ENCODE measurements at regions not wholly inside any gene's neighbourhood (a gene's known extent, or its start where the extent isn't known, plus 50 kb on each side); places are given as distances from the start of the nearest gene placed in this dataset.
"Not testable (repeated sequence)": the region's sequence is repeated elsewhere in the genome, so short reads cannot be mapped to it uniquely, and the experiment has no call there.

- in situ Hi-C loops (cut with MboI; ENCODE audit: low pct_unique_long_range_greater_than_20kb, low sequenced_read_pairs), result loop anchor here (25.0 kb wide), 2 partner anchors 279 to 654 kb away; partner anchors contain the start of gene ACBD6
- peak; percentile 81 for DNase-seq
Observed at GRCh38 chr1:181166377-181167196, 78.1 kb downstream of the IER5 start.

- in situ Hi-C loops (cut with MboI; ENCODE audit: low pct_unique_long_range_greater_than_20kb, low sequenced_read_pairs), result loop anchor here (25.0 kb wide), 2 partner anchors 282 to 657 kb away; partner anchors contain the start of gene ACBD6
Observed at GRCh38 chr1:181169281-181169865, 80.9 kb downstream of the IER5 start.

GRCh38 chr1:181170194-181170593 lies 81.7 kb downstream of the IER5 start:
- DNase-seq, result no peak
- in situ Hi-C loops (cut with MboI; ENCODE audit: low pct_unique_long_range_greater_than_20kb, low sequenced_read_pairs), result loop anchor here (25.0 kb wide), 2 partner anchors 283 to 658 kb away; partner anchors contain the start of gene ACBD6

More at GRCh38 chr1:181169281-181169865, 80.9 kb downstream of the IER5 start:
- DNase-seq, result no peak

GRCh38 chr1:181172082-181172481 lies 83.6 kb downstream of the IER5 start:
- in situ Hi-C loops (cut with MboI; ENCODE audit: low pct_unique_long_range_greater_than_20kb, low sequenced_read_pairs), result loop anchor here (25.0 kb wide), 2 partner anchors 285 to 660 kb away; partner anchors contain the start of gene ACBD6
- no peak for DNase-seq

DNA sequence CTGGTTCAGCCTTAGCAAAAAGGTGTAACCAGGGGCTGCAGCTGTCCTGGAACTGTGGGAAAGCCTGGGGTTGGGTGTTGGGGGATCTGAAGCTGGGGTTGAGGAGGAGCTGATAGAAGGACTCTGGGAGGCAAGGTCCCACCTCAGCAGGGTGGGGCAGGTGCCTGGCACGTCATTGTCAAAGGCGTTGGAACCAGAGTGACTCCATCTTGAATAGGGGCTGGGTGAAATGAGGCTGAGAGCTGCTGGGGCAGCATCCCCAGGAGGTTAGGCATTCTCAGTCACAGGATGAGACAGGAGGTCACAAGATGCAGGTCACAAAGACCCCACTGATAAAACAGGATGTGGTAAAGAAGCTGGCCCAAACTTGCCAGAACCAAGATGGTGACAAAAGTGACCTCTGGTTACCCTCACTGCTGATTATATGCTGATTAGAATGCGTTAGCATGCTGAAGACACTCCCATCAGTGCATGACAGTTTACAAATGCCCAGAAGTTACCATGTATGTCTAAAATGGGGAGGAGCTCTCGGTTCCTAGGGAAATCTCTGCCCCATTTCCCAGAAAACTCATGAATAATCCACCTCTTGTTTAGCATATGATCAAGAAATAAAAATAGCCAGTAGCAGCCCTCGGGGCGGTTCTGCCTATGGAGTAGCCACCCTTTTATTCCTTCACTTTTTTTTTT lies 85.4 kb downstream of the IER5 start:
- in situ Hi-C loops (cut with MboI; ENCODE audit: low pct_unique_long_range_greater_than_20kb, low sequenced_read_pairs), result loop anchor here (25.0 kb wide), 2 partner anchors 287 to 662 kb away; partner anchors contain the start of gene ACBD6
- no peak for DNase-seq

GRCh38 chr1:181174861-181175260 lies 86.4 kb downstream of the IER5 start:
- in situ Hi-C loops (cut with MboI; ENCODE audit: low pct_unique_long_range_greater_than_20kb, low sequenced_read_pairs), result loop anchor here (25.0 kb wide), 2 partner anchors 288 to 663 kb away; partner anchors contain the start of gene ACBD6
- no peak for DNase-seq

- DNase-seq, result no peak
- in situ Hi-C loops (cut with MboI; ENCODE audit: low pct_unique_long_range_greater_than_20kb, low sequenced_read_pairs), result no loop called here
Observed at GRCh38 chr1:181175356-181175910, 86.9 kb downstream of the IER5 start.

GRCh38 chr1:181175955-181176354 lies 87.5 kb downstream of the IER5 start:
- DNase-seq, result no peak
- in situ Hi-C loops (cut with MboI; ENCODE audit: low pct_unique_long_range_greater_than_20kb, low sequenced_read_pairs), result no loop called here

- DNase-seq, result no peak
- in situ Hi-C loops (cut with MboI; ENCODE audit: low pct_unique_long_range_greater_than_20kb, low sequenced_read_pairs), result no loop called here
Observed at GRCh38 chr1:181178241-181178879, 89.9 kb downstream of the IER5 start.

DNA sequence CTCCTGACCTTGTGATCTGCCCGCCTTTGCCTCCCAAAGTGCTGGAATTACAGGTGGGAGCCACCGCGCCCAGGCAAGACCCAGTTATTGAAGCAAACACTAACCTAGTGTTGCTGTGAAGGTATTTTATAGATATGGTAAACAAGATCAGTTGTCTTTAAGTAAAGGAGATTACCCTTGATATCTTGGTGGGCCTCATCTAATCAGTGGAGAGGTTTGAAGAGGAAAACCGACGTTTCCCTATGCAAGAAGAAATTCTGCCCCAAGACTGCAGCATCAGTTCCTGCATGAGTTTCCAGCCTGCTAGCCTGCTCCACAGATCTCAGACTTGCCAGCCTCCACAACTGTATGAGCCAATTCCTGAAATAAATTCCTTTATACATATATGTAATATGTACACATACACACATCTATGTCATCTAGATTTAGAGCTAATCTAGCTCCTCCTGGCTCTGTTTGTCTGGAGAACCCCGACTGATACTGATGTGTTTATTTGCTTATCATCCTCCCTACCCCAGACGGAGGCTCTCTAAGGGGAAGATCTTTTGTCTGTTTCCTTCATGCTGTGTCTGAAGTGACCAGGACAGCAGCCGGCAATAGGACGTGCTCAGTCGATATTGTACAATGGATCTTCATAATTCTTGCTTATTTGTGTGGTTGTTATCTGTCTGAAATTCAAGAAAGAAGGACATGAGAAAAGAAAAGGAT lies 90.9 kb downstream of the IER5 start:
- in situ Hi-C loops (cut with MboI; ENCODE audit: low pct_unique_long_range_greater_than_20kb, low sequenced_read_pairs), result no loop called here
- DNase-seq, result no peak

GRCh38 chr1:181179987-181180365 lies 91.5 kb downstream of the IER5 start:
- in situ Hi-C loops (cut with MboI; ENCODE audit: low pct_unique_long_range_greater_than_20kb, low sequenced_read_pairs), result loop anchor here (10.0 kb wide), 1 partner anchor 235 kb away; no protein-coding TSS in a partner anchor

DNA sequence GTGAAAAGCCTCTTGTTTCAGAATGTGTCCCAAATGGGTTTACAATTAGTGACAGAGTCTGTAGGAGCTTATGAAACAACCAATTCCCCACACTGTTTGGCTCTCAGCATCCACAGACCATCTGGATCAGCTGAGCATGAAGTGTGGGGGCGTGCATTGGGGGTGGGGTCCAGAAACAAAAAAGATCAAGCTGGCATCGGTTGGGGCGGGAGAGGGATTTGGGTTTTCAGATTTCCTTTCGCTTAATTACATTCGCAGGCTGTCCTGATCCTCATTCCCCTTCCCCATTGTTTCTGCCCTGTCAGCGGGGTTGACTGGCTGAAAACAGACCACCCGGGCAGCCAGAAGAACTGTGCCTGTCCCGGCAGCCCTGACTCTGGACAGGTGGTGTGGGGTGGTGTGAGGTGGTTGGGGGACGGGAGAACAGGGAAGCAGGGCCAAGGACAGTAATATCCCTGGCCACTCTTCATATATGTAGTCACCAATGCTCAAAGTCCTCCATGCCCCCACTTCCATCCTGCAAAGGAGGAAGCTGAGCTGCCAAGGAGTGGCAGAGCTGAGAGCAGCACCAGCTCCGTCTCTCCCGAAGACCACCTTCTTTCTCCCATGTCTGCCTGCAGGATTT lies 92.0 kb downstream of the IER5 start:
- in situ Hi-C loops (cut with MboI; ENCODE audit: low pct_unique_long_range_greater_than_20kb, low sequenced_read_pairs), result loop anchor here (10.0 kb wide), 1 partner anchor 234 kb away; no protein-coding TSS in a partner anchor
- DNase-seq, result no peak

More at GRCh38 chr1:181179987-181180365, 91.5 kb downstream of the IER5 start:
- no peak for DNase-seq

- in situ Hi-C loops (cut with MboI; ENCODE audit: low pct_unique_long_range_greater_than_20kb, low sequenced_read_pairs), result loop anchor here (10.0 kb wide), 1 partner anchor 233 kb away; no protein-coding TSS in a partner anchor
- DNase-seq, result no peak
Observed at GRCh38 chr1:181181792-181182585, 93.5 kb downstream of the IER5 start.

DNA sequence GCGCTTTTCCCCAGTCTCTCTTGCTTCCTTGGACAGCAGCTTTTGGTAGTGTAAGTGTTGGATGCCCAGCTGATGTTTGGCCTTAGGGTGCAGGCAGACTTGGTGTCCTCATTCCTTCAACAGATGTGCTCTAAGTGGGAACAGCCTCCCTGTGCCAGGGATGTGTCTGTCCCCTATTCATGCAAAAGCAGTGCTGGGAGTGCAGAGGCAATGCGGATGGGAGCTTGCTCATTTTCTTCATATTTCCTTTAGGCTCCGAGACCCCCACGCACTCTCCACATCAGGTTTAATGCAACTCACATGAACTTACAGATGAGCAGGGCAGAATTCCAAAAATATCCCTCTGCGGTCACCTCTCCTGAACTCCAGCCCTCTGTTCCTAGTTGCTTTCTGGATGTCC lies 96.1 kb downstream of the IER5 start:
- no peak for DNase-seq
- in situ Hi-C loops (cut with MboI; ENCODE audit: low pct_unique_long_range_greater_than_20kb, low sequenced_read_pairs), result loop anchor here (10.0 kb wide), 1 partner anchor 230 kb away; no protein-coding TSS in a partner anchor

DNA sequence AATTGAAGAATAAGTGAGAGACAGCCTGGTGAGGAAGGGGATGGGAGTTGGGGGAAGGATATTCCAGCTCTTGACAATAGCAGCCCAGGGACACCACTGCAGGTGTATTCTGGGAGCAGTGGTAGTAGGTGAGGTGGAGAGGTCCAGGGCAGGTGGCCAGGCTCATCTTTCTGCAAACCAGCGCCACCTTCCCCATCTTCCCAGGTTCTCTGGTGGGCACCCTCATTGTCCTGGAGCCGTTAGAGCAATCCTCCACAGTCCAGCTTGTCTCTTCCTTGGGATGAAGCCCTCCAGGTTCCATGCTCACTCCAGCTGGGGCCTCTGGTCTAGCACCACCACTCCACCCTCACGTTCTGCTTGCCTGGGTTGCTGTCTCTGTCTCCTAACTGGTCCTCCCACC lies 97.0 kb downstream of the IER5 start:
- DNase-seq, result no peak
- in situ Hi-C loops (cut with MboI; ENCODE audit: low pct_unique_long_range_greater_than_20kb, low sequenced_read_pairs), result loop anchor here (10.0 kb wide), 1 partner anchor 229 kb away; no protein-coding TSS in a partner anchor

DNA sequence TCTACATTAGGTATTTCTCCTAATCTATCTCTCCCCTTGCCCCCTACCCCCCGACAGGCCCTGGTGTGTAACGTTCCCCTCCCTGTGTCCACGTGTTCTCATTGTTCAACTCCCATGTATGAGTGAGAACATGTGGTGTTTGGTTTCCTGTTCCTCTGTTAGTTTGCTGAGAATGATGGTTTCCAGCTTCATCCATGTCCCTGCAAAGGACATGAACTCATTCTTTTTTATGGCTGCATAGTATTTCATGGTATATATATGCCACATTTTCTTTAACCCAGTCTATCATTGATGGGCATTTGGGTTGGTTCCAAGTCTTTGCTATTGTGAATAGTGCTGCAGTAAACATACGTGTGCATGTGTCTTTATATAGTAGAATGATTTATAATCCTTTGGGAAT lies 97.6 kb downstream of the IER5 start:
- DNase-seq, result not testable (repeated sequence)
- in situ Hi-C loops (cut with MboI; ENCODE audit: low pct_unique_long_range_greater_than_20kb, low sequenced_read_pairs), result loop anchor here (10.0 kb wide), 1 partner anchor 229 kb away; no protein-coding TSS in a partner anchor

Measured in KBM-7 (cell line).